Skeletal muscle tissue (tissue), 3 donors: ENCODE measurements at regions not wholly inside any gene's neighbourhood (a gene's known extent, or its start where the extent isn't known, plus 50 kb on each side); places are given as distances from the start of the nearest gene placed in this dataset.

Source experiments
- H3K27ac ChIP-seq: one replicate; pipeline ENCODE4 v1.7.0; 2013; ENCODE audit warnings: mild to moderate bottlenecking, low read depth, low read length, inconsistent platforms
- H3K27me3 ChIP-seq, 3 donors: one replicate each; pipeline ENCODE4 v1.7.0; 2013; ENCODE audit warnings: low read length in 3 of 3; ENCODE audit not compliant: control insufficient read depth in 3 of 3, insufficient read depth in 3 of 3
- H3K36me3 ChIP-seq, 3 donors: one replicate each; pipeline ENCODE4 v1.7.0; 2013; ENCODE audit warnings: low read length in 3 of 3; ENCODE audit not compliant: control insufficient read depth in 3 of 3, insufficient read depth in 3 of 3
- H3K4me1 ChIP-seq, 3 donors: one replicate each; pipeline ENCODE4 v1.7.0; 2013; ENCODE audit warnings: low read length in 3 of 3, mild to moderate bottlenecking in 3 of 3; ENCODE audit not compliant: control insufficient read depth in 3 of 3, insufficient read depth in 3 of 3
- H3K4me3 ChIP-seq, 3 donors: one replicate each; pipeline ENCODE4 v1.7.0; 2013; ENCODE audit warnings: low read length in 3 of 3
- H3K9ac ChIP-seq, 3 donors: one replicate each; pipeline ENCODE4 v1.7.0; 2013; ENCODE audit warnings: low read length in 3 of 3, mild to moderate bottlenecking in 3 of 3, moderate library complexity in 2 of 3, low read depth in 1 of 3
- H3K9me3 ChIP-seq, 3 donors: one replicate each; pipeline ENCODE4 v1.7.0; 2013; ENCODE audit warnings: low read length in 3 of 3; ENCODE audit not compliant: control insufficient read depth in 3 of 3
- donor health status: Osteomylitis.

- Histone ChIP-seq H3K9ac (no peak overlapping the region), H3K27ac (no peak overlapping the region), H3K4me1 (no peaks in the 10 kb centered on the region), H3K4me3 (no peak overlapping the region), H3K9me3 (peaks cover 0 to 2% (median 0%) of the 10 kb centered on the region in 3 donors), H3K36me3 (no peaks in the 10 kb centered on the region), H3K27me3 (no peaks in the 10 kb centered on the region)
These were observed 744.4 kb upstream of the ADAMTS16 start for GRCh38 chr5:4395752-4396151.

DNA sequence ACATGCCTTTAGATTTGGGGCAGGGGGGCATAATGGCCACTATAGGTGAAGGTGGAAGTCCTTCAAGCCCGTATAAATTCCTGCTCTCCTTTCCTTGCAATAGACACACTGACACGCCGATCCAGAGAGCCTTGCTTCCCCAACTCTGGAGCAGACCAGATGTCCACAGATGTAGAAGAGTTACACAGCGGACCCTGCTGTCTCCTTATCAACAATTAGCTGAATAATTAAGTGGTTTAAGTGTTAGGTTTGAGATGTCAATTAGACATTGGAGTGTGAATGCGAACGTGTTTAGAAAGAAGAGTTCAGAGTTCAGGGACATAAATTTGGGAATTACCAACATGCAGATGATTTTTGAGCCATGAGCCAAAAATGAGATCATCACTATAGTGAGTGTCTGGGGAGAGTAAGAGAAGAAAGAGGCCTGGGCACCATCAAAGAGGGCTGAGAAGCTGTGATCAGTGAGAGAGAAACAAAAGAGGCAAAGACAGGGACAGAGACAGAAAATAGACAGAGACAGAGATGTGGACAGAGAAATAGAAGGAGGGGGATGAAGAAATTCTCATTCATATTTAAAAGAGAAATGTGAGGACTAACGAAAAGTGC lies 734.4 kb upstream of the ADAMTS16 start:
- H3K36me3 ChIP-seq, result no peaks in the 10 kb centered on the region
- H3K4me1 ChIP-seq, result no peaks in the 10 kb centered on the region
- no peak overlapping the region for H3K27ac ChIP-seq
- peaks cover 0 to 2% (median 0%) of the 10 kb centered on the region in 3 donors for H3K9me3 ChIP-seq
- no peaks in the 10 kb centered on the region for H3K27me3 ChIP-seq
- no peak overlapping the region for H3K4me3 ChIP-seq
- H3K9ac ChIP-seq, result no peak overlapping the region

DNA sequence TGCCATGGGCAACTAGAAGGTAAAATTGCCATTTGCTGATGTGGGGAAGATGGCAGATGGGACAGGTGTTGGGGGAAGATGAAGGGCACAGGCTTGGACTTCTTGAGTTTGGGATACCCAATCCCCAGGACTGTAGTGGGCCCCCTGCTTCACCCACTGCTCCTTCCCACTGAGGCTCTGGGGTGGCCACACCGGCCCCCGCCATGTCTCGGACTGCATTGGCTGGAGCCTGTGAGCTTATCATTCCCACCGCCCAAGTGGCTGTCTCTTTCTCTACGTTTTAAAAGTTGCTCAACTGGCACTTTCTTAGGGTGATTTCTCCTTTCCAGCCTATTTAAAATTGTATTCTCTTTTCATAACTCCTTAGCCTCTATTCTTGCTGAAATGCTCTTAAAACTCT lies 730.0 kb upstream of the ADAMTS16 start:
- Histone ChIP-seq H3K9me3 (peaks cover 0 to 2% (median 0%) of the 10 kb centered on the region in 3 donors), H3K27me3 (no peaks in the 10 kb centered on the region), H3K4me1 (no peaks in the 10 kb centered on the region), H3K36me3 (no peaks in the 10 kb centered on the region), H3K9ac (no peak overlapping the region), H3K27ac (no peak overlapping the region), H3K4me3 (no peak overlapping the region)

GRCh38 chr5:4411664-4412063 lies 728.5 kb upstream of the ADAMTS16 start:
- H3K36me3 ChIP-seq, result no peaks in the 10 kb centered on the region
- no peaks in the 10 kb centered on the region for H3K27me3 ChIP-seq
- H3K9me3 ChIP-seq, result peaks cover 0 to 2% (median 0%) of the 10 kb centered on the region in 3 donors
- no peak overlapping the region for H3K27ac ChIP-seq
- H3K4me3 ChIP-seq, result no peak overlapping the region
- no peaks in the 10 kb centered on the region for H3K4me1 ChIP-seq
- no peak overlapping the region for H3K9ac ChIP-seq

- H3K27me3 ChIP-seq, result no peaks in the 10 kb centered on the region
- H3K36me3 ChIP-seq, result no peaks in the 10 kb centered on the region
- peaks cover 0 to 2% (median 0%) of the 10 kb centered on the region in 3 donors for H3K9me3 ChIP-seq
- no peaks in the 10 kb centered on the region for H3K4me1 ChIP-seq
- H3K27ac ChIP-seq, result no peak overlapping the region
- no peak overlapping the region for H3K9ac ChIP-seq
- H3K4me3 ChIP-seq, result no peak overlapping the region
These were observed 726.1 kb upstream of the ADAMTS16 start for GRCh38 chr5:4413996-4414395.

GRCh38 chr5:4418084-4418483 lies 722.0 kb upstream of the ADAMTS16 start:
- no peaks in the 10 kb centered on the region for H3K4me1 ChIP-seq
- H3K4me3 ChIP-seq, result no peak overlapping the region
- no peak overlapping the region for H3K27ac ChIP-seq
- no peaks in the 10 kb centered on the region for H3K9me3 ChIP-seq
- H3K36me3 ChIP-seq, result no peaks in the 10 kb centered on the region
- H3K27me3 ChIP-seq, result no peaks in the 10 kb centered on the region
- H3K9ac ChIP-seq, result no peak overlapping the region

DNA sequence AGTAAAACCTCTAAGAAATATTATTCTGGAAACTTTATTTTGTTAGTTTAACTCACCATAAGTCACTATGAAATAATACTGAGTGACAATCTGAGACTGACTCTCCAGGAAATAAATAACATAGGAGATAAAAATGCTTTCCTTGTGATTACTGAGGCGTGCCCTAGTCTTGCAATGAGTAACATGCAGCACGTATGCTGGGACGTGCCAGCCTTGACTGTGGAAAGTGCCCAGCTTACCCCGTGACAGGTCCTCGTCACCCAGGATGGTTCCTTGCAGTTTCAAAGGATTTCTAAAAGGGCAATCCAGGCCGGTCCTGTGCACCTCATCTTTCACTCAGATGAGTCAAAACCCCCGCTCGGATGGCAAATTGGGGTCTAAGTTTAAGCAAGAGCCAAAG lies 720.8 kb upstream of the ADAMTS16 start:
- Histone ChIP-seq H3K4me3 (no peak overlapping the region), H3K4me1 (no peaks in the 10 kb centered on the region), H3K27ac (no peak overlapping the region), H3K27me3 (no peaks in the 10 kb centered on the region), H3K9ac (no peak overlapping the region), H3K36me3 (no peaks in the 10 kb centered on the region), H3K9me3 (no peaks in the 10 kb centered on the region)

DNA sequence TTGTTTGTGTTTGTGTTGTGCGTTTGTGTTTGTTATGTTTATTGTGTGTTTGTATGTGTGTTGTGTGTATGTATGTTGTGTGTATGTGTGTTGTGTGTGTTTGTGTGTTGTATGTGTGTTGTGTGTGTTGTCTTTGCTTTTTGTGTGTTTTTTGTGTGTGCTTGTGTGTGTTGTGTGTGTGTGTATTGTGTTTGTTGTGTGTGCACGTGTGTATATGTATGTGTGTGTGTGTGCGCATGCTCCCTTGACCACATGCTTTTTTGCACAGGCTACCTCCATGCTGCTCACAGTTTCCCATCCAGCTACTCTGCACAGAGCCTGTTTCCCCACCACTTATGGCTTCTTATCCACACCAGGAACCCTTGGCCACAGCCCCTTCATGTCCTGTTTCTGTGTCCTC lies 720.0 kb upstream of the ADAMTS16 start:
- H3K9me3 ChIP-seq, result no peaks in the 10 kb centered on the region
- no peak overlapping the region for H3K4me3 ChIP-seq
- no peaks in the 10 kb centered on the region for H3K27me3 ChIP-seq
- no peaks in the 10 kb centered on the region for H3K4me1 ChIP-seq
- no peak overlapping the region for H3K27ac ChIP-seq
- H3K36me3 ChIP-seq, result no peaks in the 10 kb centered on the region
- no peak overlapping the region for H3K9ac ChIP-seq

GRCh38 chr5:4420681-4421080 lies 719.4 kb upstream of the ADAMTS16 start:
- H3K27me3 ChIP-seq, result no peaks in the 10 kb centered on the region
- no peaks in the 10 kb centered on the region for H3K36me3 ChIP-seq
- no peaks in the 10 kb centered on the region for H3K9me3 ChIP-seq
- H3K27ac ChIP-seq, result no peak overlapping the region
- H3K4me3 ChIP-seq, result no peak overlapping the region
- H3K9ac ChIP-seq, result no peak overlapping the region
- H3K4me1 ChIP-seq, result no peaks in the 10 kb centered on the region

DNA sequence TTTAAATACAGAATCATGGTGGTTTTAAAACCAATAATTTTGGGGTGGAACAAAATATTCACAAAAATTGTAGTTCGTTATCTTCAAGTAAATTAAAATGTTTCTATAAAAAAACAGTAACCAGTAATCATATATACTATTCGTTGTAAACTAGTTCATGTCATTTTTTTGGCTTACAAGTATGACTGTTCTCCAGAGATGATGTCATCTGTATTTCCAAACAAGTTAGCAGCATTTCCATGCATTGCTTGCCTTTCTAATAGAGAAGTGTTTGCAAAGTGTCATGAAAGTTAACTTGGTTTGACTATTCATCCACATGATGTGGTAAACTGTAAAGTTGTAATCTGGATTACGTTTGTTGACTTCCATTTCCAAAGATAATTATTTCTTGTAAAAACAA lies 717.9 kb upstream of the ADAMTS16 start:
- Histone ChIP-seq H3K9ac (no peak overlapping the region), H3K27ac (no peak overlapping the region), H3K4me3 (no peak overlapping the region), H3K36me3 (no peaks in the 10 kb centered on the region), H3K9me3 (no peaks in the 10 kb centered on the region), H3K4me1 (no peaks in the 10 kb centered on the region), H3K27me3 (no peaks in the 10 kb centered on the region)
